Osteocyte (in vitro differentiated cells): ENCODE measurements at regions not wholly inside any gene's neighbourhood (a gene's known extent, or its start where the extent isn't known, plus 50 kb on each side); places are given as distances from the start of the nearest gene placed in this dataset.

Experiments used
- DNase-seq: peaks from one replicate; pipeline ENCODE4 v3.0.0; 2021; ENCODE audit warnings: mixed read lengths; ENCODE audit not compliant: unreplicated experiment; ENCODE audit errors: extremely low spot score
- H3K27ac Mint-ChIP-seq: one replicate; pipeline ENCODE4 v1.8.0; 2021; ENCODE audit warnings: mild to moderate bottlenecking, mixed read lengths; ENCODE audit not compliant: unreplicated experiment
- H3K27me3 Mint-ChIP-seq: one replicate; pipeline ENCODE4 v1.8.0; 2021; ENCODE audit warnings: mixed read lengths; ENCODE audit not compliant: unreplicated experiment
- H3K36me3 Mint-ChIP-seq: one replicate; pipeline ENCODE4 v1.8.0; 2021; ENCODE audit warnings: mixed read lengths; ENCODE audit not compliant: unreplicated experiment
- H3K4me1 Mint-ChIP-seq: one replicate; pipeline ENCODE4 v1.8.0; 2021; ENCODE audit warnings: mixed read lengths; ENCODE audit not compliant: unreplicated experiment
- H3K4me3 Mint-ChIP-seq: one replicate; pipeline ENCODE4 v1.8.0; 2021; ENCODE audit warnings: mild to moderate bottlenecking, moderate library complexity, mixed read lengths; ENCODE audit not compliant: unreplicated experiment
- H3K9me3 Mint-ChIP-seq: one replicate; pipeline ENCODE4 v1.8.0; 2021; ENCODE audit warnings: mixed read lengths; ENCODE audit not compliant: unreplicated experiment
- CTCF ChIP-seq: fragments of 200-600 bp; sonication (generic); IDR thresholded peaks from 2 replicates; pipeline ENCODE4 v1.5.0; 2021; ENCODE audit warnings: antibody characterized with exemption, mild to moderate bottlenecking, moderate library complexity

- no peak for DNase-seq
- H3K4me3 Mint-ChIP-seq, result no peak overlapping the region
- no peak for TF ChIP-seq CTCF
Measured at GRCh38 chr15:94032571-94032970, 198.8 kb upstream of the MCTP2 start.

GRCh38 chr15:94031072-94031471 lies 200.3 kb upstream of the MCTP2 start:
- Mint-ChIP-seq H3K36me3 (no peaks in the 10 kb centered on the region), H3K4me3 (no peak overlapping the region), H3K27me3 (peaks cover 46% of the 10 kb centered on the region), H3K27ac (no peak overlapping the region), H3K9me3 (no peaks in the 10 kb centered on the region), H3K4me1 (no peaks in the 10 kb centered on the region)
- TF ChIP-seq CTCF, result no peak
- DNase-seq, result no peak

More at GRCh38 chr15:94032571-94032970, 198.8 kb upstream of the MCTP2 start:
- Mint-ChIP-seq H3K27me3 (peaks cover 46% of the 10 kb centered on the region), H3K9me3 (no peaks in the 10 kb centered on the region), H3K36me3 (no peaks in the 10 kb centered on the region), H3K4me1 (no peaks in the 10 kb centered on the region), H3K27ac (no peak overlapping the region)

- H3K27ac Mint-ChIP-seq, result no peak overlapping the region
- H3K27me3 Mint-ChIP-seq, result peaks cover 48% of the 10 kb centered on the region
- H3K9me3 Mint-ChIP-seq, result no peaks in the 10 kb centered on the region
- H3K36me3 Mint-ChIP-seq, result no peaks in the 10 kb centered on the region
- TF ChIP-seq CTCF, result no peak
- no peak overlapping the region for H3K4me3 Mint-ChIP-seq
- no peaks in the 10 kb centered on the region for H3K4me1 Mint-ChIP-seq
- DNase-seq, result no peak
Measured at GRCh38 chr15:94029495-94029894, 201.9 kb upstream of the MCTP2 start.

GRCh38 chr15:94028809-94029208 lies 202.6 kb upstream of the MCTP2 start:
- TF ChIP-seq CTCF, result no peak
- no peaks in the 10 kb centered on the region for H3K4me1 Mint-ChIP-seq
- no peak overlapping the region for H3K27ac Mint-ChIP-seq
- no peaks in the 10 kb centered on the region for H3K9me3 Mint-ChIP-seq
- H3K4me3 Mint-ChIP-seq, result no peak overlapping the region
- peaks cover 52% of the 10 kb centered on the region for H3K27me3 Mint-ChIP-seq
- H3K36me3 Mint-ChIP-seq, result no peaks in the 10 kb centered on the region
- no peak for DNase-seq

- Mint-ChIP-seq H3K4me3 (no peak overlapping the region), H3K9me3 (no peaks in the 10 kb centered on the region), H3K36me3 (no peaks in the 10 kb centered on the region), H3K4me1 (no peaks in the 10 kb centered on the region), H3K27ac (no peak overlapping the region), H3K27me3 (peaks cover 56% of the 10 kb centered on the region)
- no peak for DNase-seq
- TF ChIP-seq CTCF, result no peak
Measured at GRCh38 chr15:94028121-94028520, 203.2 kb upstream of the MCTP2 start.
